GM18867 (cell line): ENCODE measurements at regions not wholly inside any gene's neighbourhood (a gene's known extent, or its start where the extent isn't known, plus 50 kb on each side); places are given as distances from the start of the nearest gene placed in this dataset.

ENCODE experiments used
- ATAC-seq: cut with Tn5 transposase; IDR thresholded peaks from one replicate; pipeline ENCODE4 v1.9.1; 2021; ENCODE audit warnings: mild to moderate bottlenecking, moderate library complexity; ENCODE audit not compliant: unreplicated experiment

DNA sequence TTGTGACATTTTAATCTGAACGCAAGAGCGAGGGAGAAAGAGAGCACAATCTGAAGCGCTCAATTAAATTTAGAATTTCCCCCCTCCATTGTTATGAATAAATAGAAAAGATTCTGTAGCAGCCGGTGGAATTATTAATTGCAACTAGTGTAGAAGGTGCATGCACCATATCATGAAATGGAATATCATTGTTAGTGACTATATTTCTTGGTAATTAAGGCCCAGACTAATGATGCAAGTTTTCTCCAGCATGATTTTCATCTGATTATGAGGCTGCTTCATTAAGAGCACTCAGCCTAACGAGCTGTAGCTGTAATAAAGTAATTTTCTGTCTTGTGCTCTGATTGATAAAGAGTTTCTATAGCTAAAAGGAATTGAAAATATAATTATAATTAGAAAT lies 432.2 kb upstream of the SPRED2 start:
- no peak for ATAC-seq

DNA sequence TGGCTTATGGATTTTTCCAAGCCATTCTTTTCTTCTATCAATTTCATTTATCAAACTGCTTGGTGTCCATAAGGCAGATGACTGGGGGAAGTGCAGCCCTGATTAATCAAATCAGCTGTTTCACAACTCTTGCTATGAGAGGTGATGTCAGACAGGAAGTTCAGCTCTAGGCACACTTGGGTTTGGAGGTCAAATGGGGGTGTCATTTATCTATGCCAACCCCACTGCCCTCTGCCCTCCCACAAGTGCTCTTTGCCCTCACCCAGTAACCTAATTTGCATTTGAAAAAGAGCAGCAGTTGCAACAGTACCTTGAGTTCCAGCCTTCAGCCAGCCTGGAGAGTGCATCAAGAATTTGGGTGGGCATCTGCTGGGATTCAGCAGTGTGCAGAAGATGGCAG lies 431.3 kb upstream of the SPRED2 start:
- no peak for ATAC-seq

DNA sequence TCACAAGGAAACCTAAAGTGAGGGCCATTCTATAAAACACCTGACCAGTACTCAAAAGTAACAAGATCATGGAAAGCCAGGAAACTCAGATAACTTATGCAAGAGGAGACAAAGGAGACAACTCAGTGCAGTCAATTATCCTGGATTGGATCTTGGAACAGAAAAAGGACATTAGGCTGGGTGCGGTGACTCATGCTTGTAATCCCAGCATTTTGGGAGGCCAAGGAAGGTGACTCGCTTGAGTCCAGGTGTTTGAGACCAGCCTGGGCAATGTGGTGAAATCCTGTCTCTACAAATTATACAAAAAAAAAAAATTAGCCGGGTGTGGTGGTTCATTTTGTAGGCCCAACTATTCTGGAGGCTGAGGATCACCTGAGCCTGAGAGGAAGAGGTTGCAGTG lies 424.5 kb upstream of the SPRED2 start:
- ATAC-seq = no peak

DNA sequence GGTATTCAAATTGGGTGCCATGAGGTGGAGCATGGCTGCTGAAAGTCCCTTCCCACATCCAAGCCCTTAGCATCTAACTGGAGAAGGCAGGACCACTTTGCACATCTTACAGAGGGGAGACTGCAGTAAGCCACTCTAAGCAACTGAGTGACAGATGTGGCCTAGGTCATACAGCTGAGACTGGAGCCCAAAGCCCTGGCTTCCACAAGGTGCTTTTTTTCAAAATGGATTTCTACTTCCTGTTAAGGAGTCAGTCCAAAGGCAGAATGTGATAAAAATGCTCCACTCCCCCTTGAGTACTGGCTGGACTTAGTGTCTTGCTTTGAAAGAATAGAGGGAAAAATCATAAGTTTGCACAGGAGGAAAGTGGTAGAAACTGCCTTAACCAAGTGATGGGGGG lies 424.0 kb upstream of the SPRED2 start:
- ATAC-seq = no peak

DNA sequence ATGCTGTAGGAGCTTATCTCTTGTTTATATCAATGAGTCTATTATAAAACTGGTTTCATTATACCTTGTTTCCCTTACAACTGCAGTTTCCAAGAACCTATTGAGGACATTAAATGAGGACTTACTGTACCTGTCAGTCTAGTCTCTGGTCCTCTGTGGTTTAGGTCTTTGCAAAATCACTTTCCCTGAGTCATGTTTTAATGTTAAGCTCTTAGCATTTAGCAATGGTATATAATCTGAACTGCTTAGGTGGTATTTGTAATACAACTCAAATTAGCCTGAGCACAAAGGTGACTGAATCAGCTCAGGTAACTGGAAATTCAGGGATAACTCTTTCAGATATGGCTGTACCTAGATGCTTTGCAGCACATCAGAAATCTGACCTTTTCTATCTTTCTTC lies 418.3 kb upstream of the SPRED2 start:
- ATAC-seq = no peak

DNA sequence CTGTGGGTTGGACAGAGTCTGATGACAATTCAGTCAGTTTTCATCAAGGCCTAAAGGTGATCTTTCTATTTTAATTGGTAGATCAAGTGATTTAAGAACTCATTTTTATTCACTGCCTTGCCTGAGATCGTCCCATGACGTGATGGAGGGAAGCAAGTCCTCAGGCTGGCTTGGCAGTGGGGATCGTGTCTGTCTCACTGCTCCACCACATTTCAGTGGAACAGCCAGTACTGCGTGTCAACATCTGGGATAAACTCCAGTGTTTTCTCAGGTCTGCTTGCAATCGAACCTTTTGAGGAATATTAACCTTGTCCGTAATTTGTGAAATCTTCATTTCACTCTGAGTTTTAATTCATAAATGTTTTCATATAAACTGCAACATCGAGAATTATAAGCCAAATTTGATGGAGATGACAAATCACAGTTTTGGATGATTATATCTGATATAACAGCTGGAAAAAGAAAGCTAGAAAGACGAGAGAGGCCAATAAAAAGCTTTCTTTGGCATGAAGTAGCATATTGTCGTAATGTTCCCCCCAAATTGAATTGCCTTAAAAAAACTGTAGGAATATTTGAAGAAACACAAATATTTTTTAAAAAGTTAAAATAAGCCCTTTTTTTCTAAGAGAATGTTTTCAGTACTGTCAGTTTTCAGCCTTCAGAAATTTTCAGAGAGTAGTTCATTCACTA lies 414.7 kb upstream of the SPRED2 start:
- ATAC-seq = no peak

DNA sequence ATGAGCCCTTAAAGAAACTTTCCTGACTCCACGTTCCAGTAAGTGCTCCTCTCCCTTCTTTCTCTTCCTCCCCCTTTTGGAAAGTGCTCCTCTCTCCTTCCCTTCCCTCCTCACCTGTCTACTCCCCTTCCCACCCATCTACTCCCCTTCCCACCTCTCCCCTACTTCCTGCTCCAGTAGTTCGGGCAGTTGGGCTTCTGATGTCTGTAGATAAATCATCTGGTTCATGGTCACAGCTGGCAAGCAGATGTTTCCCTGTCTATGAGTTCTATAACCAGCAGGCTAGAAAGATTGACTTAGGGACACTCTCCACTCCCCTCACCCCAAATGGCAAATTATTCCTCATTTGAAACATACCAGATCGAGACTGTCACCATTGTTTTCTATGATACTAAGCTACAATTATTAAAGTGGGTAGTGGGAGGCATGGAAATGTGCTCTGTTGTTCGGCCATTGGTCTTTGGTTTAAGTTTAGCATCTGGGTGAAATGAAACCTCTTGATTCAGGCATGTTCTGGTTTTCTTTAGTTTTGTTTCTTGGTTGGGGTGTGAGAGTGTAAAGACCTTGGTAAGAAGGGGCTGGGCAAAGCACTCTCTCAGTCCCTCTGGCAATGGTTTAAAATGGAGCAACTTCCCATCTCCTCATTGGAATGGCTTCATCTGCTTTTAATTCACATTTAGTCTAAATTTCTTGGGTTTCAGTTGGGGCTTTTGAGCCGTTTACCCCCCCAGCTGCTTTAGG lies 413.2 kb upstream of the SPRED2 start:
- ATAC-seq = no peak

DNA sequence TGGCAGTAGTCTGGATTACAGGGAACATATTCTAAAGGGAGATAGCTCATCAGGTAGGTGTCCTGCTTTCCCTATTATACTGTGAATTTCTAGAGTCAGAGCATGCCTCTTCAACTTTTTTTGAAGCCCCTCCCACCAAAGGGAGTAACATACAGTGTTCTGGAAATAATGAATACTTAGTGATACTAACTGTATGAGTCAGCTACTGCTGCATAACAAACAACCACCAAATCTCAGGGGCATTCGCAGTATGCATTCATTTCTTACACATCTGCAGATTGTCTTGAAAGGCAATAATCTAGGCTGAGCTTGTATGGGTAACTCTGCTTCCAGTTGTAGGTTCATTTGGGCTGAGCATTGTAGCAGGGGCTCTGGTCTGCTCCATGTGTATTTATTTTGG lies 409.7 kb upstream of the SPRED2 start:
- ATAC-seq = no peak

DNA sequence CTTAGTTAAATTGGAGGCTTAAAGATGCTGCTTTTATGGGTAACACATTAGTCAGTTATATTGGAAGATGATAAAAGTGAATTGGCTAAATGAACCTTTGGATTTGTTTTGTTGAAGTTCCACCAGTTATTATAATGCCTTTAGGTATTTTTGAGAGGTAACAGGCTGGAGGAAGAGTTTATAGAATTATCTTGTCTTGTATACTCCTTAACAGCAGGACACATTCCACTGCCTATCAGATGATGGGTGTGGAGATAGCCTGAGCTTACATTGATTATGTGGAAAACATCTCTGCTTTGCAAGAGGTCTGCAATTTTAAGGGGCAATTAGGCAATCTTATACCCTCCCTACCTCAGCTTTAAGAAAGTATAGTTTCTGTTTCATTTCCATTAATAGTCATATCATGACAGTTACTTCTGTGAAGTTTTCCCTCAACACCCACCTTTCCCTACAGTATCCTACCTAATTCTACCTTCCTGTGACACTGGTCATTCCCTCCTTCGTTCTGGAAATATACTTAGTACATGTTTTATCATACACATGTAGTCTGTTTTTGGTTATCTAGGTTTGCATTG lies 403.7 kb upstream of the SPRED2 start:
- no peak for ATAC-seq

DNA sequence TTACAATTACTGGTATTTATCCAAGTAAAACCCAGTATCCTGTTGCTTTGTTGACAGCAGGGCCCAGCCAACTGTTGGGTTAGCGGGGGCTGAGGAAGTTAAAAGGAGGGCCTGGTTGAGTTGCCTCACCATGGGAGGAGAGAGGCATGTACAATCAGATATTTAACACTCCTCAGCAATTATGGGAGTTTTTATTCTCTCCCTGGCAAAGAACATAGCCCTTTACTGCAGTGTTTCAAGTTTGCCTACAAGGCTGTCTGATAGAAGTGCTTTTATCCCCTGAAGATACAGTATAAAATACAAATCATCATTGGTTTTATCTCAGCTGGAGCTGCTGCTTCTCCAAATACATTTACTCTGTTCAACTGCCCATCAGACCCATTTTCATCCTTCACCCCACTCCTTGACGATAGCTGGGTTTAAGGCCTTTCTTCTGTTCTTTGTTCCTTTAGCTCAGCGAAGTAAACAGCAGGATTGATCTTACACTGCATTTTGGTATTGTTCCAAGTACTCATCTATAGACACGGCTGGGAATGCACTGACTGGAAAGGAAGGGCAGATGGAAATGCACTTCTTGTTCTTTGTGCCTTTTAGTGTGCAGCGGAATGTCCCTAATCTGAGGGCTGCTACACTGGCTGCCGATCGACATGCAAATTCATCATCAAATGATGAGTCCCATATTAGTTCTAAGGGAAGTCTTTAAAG lies 402.5 kb upstream of the SPRED2 start:
- no peak for ATAC-seq

DNA sequence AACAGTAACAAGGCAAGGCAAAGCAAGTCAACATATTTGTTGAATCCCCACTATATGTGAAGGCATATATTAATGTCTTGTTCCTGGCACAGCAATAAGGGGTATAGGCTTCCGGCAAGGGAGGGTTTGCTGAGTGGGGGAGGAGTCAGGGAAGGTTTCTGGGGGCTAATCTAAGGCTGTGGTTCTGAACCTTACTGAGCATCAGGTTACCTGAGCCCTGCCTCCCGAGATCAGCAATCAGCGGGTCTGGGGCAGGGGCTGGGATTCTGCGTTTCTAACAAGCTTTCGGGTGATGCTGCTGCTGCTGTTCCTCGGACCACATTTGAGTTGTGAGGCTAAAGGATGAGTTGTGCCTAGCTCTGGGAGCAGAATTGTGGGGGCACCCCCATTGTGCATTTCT lies 401.7 kb upstream of the SPRED2 start:
- no peak for ATAC-seq

DNA sequence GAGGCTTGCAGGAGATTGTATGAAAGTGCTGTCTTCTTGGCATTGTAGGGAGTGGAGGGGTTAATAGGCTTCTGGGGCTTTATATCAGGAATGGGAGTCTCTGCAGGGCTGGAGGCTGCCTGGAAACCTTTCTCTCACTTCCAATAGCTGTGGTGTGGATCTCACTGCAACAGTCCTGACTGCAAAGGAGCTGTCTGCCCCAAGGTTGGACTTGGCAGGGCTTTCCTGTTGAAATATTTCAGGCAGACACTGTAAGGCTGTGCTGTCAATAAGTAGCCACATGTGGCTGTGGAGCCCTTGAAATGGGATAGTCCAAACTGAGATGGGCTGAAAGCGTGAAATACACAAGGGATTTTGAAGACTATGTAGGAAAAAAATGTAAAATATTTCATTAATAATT lies 399.1 kb upstream of the SPRED2 start:
- ATAC-seq = no peak

DNA sequence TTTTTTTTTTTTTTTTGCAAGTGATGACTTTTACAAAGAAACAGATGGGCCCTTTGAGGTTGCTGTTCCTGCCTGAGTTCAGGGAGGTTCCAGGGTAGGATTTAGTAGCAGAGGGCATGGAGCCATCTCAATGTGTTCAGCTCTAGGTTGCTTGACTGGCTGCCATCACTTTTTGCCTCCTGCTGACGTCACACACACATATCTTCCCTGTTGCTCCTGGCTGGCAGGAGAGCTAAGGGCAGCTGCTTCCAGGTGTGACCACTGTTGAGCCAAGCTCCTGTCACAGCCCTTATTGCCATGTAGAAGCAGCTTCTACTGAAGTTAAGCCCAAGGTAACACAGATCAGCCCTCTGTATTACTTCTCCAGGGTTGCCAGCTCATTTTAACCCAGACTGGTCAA lies 394.2 kb upstream of the SPRED2 start:
- no peak for ATAC-seq

DNA sequence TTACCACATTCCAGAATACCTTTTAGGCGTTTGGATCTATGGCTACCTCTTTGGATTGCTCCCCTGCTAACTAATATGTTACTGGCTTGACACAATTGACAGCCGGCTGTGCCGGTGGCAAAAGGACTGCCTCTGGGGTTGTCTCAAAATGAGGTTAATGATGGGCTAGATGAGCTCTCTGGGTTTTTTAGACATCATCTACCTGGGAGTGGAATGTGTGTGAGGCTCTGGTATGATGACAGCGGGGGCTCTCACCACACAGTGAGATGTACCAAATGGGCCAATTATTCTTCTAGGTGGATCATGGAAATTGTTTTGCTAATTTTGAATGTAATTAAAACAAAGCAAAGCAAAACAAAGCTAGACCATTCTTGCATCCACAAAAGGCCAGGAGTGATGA lies 391.1 kb upstream of the SPRED2 start:
- no peak for ATAC-seq

DNA sequence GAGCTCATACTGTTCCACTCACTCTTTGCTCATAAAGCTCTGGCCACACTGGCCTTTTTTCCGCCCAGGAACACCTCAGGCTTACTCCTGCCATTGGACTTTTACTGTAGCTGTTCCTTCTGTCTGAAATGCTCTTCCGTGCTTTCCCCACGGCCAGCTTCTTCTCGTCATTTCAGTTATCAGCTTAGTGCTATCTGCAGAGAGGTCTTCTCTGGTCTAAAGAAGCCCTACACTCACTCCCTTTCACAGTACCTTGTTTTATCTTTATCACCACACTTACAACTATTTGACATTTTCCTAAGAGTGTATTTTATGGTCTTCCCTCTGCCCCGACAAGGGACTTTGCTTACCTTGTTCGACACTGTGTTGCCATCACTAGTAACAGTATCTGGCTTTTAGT lies 388.1 kb upstream of the SPRED2 start:
- no peak for ATAC-seq

DNA sequence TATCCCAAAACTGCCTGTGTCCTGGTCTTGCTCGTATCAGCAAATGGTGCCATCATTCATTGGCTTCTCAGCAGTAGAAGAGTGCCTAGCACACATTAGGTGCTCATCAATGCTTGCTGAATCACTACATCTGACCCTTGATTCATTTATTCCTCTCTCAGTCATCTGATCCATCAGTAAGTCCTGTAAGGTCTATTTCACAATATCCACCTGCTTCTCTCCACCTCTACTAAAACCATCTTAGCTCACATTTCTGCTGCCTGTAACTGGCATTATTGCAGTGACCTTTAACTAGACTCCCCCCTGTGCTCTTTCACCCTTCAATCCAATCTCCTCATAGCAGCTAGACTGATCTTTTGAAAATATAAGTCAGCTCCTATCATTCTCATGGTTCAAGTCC lies 387.6 kb upstream of the SPRED2 start:
- ATAC-seq = no peak

DNA sequence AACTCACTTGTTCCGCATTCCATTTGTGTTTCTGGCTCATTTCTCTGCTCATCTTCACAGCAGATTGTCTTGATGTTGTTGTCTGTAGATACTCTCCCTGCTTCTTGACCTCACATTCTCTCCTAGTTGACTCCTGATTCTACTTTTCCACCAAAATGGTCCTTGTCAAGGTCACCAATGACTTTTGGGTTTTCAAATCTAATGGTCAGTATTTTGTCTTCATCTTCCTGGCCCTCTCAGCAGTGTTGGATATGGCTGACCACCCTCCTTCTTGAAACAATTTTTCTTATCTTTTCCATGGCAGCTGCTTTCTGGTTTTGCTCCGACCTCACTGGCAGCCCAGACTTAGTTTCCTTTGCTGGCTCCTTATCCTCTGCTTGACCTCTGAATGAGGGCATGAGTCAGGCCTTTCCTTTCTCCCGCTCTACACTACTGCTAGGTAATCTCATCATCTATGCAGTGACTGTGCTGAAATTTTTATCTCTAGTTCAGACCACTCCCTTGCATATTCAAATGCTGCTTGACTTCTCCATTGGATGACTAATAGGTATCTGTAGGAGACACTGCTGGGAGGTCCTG lies 386.6 kb upstream of the SPRED2 start:
- no peak for ATAC-seq

DNA sequence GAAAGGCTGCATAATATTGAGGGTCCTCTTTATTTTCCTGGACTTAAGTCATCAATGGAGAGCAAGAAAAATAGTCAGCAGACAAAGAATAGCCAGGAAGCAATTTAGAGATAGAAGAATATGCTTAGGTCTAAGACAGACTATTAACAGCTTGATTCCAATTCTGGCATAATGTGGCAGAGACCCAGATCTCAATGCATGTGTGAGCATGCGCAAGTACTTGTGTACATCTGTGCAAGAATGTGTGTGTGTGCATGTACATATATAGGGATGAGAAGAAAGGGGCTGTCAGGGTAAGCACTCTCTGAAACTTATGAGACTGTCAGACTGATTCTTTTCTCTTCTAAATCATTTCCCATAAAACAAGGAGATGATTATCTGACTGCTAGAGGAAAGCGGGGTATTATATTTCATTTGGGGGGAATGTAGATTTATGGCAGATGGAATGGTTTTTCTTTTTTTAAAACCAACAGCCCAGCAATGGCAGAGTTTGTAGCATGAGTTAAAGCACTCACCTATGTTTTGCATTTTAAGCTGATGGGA lies 381.3 kb upstream of the SPRED2 start:
- no peak for ATAC-seq

DNA sequence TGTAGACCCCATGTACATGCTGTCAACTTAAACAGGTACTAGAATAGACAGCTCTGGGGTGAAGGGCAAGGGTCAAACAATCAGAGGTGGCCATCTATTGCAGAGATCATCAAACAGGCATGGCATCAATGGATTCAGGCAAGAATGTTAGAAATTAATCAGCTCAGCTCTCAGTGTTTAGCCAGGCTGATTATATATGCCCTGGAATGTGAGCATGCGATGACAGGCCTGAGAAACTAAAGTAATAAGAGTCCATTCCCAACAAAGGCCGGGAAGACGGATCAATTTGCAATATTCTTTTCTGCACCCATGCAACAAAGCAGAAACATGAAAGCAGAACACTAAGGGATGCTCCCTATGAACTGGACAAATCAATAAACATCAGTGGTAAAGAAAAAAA lies 380.5 kb upstream of the SPRED2 start:
- no peak for ATAC-seq

DNA sequence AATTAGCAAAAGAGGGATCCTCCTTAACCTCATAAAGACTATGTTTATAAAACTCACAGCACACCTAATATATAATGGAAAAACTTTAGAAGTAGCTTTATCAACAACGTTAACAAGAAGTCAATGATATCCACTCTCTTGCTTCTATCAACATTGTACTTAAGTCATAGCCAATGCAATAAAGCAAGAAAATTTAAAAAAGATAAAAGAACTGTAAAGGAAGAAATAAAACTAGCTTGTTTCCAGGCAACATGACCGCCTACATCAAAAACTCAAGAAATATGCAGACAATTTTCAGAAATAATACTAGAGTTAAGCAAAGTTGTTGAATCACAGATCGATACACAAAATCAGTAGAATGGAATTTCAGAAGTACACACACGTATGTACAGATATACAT lies 375.5 kb upstream of the SPRED2 start:
- no peak for ATAC-seq

DNA sequence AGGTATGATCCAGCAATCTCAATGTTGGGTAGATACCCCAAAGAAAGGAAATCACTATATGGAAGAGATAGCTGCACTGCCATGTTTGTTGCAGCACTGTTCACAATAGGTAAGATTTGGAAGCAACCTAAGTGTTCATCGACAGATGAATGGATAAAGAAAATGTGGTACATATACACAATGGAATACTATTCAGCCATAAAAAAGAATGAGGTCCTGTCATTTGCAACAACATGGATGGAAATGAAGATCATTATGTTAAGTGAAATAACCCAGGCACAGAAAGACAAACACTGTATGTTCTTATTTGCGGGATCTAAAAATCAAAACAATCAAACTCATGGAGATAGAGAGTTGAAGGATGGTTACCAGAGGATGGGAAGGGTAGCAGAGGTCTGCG lies 372.4 kb upstream of the SPRED2 start:
- no peak for ATAC-seq
